UCSD-AML1 (cell line): ENCODE measurements at regions not wholly inside any gene's neighbourhood (a gene's known extent, or its start where the extent isn't known, plus 50 kb on each side); places are given as distances from the start of the nearest gene placed in this dataset.
"Not testable (repeated sequence)": the region's sequence is repeated elsewhere in the genome, so short reads cannot be mapped to it uniquely, and the experiment has no call there.

Experiments used
- DNase-seq: peaks from one replicate; lab custom pipeline; 2025; ENCODE audit not compliant: unreplicated experiment; lab: John Stamatoyannopoulos, UW

DNA sequence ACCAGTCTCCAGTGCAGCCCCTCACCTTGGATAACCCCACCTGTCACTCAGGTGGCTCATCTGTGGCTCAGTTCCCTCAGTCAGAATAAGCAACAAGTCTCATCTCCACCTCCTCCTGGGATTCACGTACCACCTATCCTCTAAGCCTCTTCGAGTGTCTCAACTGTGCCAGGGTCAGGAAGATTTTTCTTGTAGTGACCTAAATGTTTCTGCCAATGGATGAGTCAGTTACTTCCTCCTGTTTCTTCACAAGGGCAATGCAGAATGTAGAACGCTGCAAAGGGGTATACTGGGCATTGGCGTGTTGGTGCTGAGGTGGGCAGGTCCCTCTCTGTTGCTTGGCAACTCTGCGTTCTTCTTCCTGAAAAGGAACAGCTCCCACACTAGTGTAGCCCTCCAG, 213.3 kb upstream of the CXCR4 start:
- DNase-seq: no peak

DNA sequence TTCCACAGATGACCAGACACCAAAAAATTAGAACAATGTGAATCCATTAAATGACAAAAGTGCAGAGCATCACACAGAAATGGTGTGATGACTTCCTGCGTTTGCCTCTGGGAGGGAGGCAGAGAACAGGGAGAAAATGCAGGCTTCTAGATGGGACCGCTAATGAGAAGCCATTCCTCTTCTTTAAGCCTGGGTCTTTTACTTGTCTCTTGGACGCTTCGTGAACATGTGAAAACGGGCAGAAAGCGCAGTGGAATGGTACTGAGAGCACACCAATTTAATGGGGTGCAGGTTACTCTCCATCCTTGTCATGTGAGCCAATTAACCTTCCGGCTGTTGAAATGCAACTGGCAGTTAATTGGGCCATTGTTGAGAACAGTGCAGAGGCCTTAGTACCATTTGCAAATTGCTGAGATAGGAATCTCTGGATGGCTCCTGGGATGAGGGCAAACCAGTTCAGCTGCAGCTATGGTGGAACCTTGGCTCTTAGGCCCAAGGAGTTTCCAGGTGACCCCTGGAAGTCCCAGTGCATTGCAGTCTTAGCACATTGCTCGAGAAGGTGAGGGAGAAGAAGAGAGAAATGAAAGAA, 210.4 kb upstream of the CXCR4 start:
- no peak for DNase-seq

DNA sequence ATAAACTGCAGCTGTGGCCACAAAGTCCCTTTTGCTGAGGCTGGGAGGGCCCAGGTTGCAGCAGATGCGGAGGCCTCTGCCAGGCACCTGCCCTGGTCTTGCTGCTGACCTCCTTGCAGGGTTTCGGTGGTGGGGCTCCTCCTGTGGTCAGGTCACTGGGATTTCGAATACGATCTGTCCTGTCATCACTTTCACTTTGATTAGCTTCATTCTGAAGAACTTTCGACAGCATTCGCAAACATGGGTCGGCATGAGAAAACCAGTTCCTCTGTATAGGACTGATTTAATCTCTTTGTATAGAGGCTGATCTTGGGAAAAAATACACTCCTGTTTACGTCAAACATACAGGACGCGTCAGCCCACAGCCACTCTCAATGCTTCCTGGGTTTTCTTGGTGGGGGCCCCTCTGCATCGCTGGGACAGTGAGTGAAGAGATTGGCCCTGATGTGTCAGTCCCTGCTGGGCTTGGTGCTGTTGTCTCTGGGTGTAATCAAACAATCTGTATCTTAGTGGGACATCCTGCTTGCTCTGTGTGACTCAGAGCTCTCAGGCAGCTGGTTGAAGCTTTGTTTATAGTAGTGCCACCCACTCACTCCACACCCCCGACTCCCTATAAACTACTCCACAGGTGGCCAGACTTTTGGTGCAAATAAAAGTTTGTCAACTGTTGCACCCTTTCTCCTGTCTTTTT, 209.4 kb upstream of the CXCR4 start:
- no peak for DNase-seq

DNA sequence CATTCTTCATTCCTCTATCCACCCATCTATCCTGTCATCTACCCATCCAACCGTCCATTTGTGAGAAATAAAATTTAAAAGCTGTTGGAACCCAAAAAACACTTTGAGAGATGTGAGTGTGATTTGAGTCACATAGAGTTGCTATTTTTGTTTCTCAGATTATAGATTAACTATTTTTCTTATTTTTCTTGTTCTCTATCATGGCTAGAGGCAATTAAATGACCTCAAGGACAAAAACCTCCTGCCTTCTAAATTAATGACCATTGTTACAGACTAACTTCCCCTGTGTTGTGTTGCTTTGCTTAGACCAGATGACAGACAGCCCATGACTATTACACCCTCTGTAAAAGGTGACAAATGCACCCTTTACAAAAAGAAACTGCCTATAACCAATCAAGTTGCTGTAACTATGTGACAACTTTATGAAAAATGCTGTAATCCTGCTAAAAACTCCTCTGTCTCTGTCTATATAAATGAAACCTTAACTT, 207.9 kb upstream of the CXCR4 start:
- no peak for DNase-seq

DNA sequence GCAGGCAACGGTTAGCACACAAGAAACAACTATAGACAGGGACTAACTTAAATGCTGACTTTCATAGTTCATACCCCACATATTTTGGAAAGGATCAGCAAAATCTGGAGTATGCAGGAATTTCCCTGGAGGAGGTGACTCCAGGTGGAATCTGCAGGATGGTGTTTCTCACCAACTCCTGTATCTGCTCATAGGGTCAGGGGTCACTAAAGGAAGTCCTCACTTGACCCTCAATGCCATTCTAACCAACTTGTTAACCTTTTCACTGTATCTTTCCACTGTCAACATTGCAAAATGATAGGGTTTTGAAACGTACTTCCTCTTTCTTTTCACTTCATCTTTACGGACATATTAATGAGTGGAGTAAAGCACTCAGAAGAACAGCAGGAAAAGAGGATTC, 207.0 kb upstream of the CXCR4 start:
- no peak for DNase-seq

DNA sequence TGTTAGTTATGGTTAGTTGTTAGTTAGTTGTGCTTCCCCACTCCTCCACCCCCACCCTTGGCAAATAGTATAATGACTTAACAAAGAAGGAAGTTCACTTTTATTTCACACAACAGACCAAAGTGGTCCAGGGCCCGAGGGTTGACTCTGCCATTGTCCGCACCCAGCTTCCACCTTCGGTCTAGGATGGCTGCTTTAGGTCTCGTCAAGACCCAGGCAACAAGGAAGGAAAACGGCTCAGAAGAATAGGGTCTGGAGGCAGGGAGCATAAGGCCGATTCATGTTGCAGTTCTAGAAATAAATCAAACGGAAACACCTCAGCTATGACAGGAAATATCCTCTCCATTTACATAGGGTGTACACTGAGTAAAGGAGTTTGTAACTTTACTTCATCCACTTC, 206.0 kb upstream of the CXCR4 start:
- DNase-seq: no peak

DNA sequence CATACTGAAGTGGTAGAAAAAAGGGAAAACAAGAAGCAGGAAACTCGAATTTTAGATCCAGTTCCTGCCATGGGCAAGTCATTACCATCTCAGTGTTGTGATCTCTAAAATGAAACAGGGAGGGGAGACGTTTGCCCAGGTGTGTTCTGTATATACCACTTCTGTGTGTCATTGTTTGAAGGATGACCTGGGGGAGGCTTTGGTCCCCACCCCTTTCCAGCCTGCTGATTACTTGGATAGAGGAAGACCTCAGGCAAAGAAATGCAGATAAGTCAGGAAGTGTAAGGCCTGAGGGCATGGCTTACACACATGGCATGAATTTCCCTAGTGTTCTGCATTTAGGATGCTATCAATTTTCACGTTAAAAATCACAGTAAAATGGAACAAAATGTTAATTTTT, 205.2 kb upstream of the CXCR4 start:
- no peak for DNase-seq

DNA sequence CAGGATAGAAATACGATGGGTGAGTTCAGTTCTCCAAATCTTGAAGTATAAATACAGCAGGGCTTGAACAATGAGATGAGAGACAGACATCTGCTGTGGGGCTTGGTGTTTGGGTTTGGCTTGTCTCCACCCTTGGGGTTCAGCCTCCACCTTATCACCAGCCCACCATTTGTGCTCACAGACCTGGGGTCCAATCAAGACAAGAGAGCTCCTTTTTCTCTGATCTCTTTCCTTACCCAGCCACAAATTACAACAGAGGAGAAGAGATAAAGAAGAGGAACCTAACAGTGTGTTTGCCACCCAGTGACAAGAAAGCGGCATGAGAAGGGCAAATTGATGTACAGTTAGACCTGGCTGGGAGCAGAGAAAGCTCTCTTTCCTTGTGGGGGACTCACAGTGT, 204.5 kb upstream of the CXCR4 start:
- no peak for DNase-seq

DNA sequence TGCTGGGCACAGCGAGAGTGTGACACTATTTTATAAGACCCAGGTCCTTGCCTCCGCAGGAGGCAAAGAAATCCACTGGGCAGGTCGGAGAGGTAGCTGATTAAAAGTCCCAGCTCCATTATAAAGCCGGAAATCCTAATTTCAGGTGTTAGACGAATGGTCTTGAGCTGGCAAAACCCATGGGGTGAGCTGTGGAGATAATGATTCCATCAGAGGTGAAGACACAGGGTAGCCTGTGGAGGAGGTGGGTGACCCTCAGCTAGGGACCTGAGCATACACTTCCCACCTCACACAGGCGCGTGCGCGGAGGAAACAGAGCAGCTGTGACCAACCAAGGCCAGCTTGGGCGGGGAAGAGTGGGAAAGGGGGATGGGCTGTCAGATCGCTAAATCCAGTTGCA, 201.7 kb upstream of the CXCR4 start:
- DNase-seq: no peak

DNA sequence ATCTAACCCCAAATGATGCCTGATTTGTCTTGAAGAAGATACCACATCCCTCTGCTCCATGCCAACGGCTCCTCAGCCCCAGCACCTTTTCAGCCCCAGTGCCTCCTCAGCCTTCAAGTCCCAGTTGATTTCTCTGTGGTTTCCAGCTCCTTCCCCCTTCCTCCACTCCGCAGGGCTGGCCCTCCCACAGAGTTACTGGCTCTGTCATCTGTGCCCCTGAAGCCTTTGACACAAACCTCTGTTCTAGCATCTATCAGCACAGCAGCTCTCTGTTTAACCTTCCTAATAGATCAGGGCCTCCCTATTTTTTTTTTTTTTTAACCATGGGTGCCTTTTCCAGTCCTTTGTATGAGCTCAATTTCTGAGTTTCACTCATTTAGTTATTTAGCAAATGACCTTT, 201.3 kb upstream of the CXCR4 start:
- DNase-seq: peak; percentile 18

DNA sequence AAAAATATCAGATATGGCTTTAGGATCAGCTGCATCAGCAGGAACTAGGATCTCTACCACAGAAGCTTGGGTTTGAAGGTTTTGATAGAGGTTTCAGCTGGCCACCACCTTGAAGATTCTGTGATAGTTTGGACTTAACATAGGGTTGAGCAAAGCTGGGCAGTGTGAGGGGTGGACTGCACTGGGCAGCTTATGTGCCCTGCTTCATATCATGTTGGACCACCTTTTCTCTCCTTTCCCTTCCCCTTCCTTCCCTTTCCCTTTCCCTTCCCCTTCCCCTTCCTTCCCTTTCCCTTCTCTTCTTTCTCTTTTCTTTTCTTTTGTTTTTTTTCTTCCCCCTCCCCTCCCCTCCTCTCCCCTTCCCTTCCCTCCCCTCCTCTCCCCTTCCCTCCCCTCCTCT, 196.3 kb upstream of the CXCR4 start:
- DNase-seq: no peak

DNA sequence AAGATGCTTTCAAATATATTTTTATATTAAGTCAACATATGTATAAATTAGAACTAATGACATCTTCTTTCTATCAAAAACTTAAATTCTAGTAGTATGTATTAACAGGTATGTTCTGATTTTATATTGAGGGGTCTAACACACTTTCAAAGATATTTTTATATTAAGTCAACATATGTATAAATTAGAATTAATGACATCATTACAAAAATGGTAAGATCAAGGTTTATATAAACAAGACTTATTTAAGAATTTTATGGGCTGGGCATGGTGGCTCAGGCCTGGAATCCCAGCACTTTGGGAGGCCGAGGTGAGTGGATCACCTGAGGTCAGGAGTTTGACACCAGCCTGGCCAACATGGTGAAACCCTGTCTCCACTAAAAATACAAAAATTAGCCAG, 194.6 kb upstream of the CXCR4 start:
- not testable (repeated sequence) for DNase-seq

DNA sequence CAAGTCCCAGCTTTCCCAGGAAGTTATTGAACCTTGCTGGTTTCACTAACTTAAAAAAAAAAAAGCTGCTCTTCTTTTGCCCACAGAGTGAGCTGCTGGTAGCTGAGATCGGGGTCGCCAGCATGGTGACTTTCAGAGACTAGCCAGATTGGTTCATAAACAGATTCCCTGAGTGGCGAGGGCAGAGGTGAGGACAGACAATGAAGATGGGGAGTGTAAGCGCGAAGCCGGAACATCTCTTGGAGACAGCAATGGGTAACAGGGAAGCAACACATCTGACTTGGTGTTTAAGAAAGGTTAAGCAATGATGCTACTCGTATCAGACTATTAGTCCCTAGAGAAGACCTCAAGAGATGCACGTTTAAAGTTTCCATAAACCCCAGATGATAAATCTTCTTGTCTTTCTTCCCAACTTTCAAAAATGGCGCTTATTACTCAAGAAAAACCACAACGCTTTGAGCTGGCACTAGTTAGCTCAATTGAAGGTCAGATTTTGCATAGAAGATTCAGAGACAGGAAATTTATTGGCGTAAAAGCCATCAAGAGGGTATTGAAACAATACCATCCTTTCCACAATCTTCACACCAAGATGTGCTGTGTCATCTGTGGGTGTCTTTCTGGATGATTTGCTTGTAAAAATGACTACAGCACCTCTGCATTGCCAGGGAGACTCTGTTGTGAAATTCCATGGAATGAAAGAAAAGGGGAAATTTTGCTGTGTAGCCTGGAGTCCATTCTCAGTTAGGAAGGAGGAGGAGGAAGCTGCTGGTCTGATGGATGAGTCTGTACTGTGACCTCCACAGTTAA, 193.1 kb upstream of the CXCR4 start:
- DNase-seq: no peak

DNA sequence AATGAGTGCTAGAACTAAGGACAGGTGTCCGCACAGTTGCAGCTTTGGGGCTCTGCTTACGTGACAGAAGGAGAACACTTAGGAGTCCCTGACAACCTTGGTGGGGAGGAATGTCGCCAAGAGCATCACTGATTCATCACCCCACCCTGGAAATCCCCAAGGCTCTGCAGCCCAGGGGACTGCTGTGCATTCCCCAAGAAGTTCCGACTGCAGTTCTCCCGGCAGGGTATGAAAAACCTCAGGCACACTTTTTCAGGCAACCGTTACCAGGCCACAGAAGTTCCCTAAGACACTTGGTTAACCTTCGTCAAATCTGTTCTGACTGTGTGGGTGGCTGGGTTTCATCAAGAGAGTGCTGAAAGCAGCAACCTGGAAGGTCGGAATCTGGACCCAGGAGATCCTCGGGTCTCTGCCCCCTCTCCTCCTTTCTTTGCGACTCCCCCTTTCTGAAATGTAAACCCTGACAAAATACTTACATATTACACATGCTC, 192.1 kb upstream of the CXCR4 start:
- DNase-seq: no peak

DNA sequence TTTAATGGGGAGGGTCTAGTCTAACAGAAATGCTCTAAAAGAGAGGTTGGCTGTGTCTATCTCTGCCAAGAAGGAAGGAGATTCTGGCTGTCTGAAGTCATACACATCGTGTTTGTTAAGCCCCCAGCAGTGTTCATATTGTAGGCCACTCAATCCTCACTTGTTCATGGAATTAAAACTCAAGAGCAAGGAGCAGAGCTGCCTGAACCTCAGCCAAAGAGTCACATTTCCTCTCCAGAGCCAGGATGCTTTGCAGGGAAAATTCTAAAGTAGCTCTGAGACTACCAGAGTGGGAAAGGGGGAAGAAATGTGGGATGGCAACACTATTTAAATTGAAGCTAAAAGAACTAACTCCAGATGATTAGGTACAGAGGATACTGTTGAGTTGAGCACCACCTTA, 190.7 kb upstream of the CXCR4 start:
- no peak for DNase-seq

DNA sequence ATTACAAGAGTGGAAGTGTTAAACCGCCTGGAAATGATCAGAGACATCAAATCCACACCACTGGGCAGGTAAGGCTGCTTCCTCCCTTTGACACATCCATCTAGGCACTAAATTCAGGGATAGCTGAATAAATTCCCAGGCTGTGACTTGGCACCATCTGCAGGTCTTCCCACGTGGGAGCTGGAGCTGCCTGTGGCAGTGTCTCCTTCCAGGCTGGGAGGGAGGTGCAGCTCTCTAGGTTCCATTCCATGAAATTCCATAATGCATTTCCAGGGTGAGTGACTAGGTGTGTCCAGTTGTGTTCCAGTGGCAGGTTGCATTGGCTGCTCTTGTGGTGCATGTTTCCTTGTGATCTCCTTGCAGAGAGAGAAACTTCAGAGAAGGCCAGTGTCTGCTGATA, 188.9 kb upstream of the CXCR4 start:
- DNase-seq: no peak

DNA sequence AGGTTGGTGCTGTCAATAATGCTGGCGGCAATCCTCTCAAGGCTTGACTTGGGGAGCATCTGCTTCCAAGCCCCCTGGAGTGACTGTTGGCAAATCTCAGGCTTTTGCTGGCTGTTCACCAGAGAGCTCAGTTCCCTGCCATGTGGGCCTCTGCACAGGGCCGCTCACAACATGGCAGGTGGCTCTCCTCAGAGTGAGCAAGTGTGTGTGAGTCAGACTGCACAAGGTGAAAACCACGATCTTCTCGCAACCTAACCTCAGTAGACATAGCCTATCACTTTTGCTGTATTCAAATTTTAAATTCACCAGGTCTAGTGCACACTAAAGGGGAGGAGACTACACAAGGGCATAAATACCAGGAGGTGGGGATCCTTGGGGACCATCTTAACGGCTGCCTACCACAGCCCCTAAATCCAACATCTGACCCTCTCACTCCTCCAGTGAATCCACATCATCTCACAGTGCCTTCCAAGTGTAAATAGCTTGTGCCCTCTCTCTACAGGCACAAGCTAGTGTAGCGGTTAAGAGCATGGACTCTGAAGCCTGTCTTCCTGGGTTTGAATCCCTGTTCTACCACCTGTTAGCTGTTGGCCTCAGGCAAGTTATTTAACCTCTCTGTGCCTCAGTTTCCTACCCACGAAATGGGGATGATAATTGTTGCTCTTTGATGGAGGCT, 187.7 kb upstream of the CXCR4 start:
- DNase-seq: no peak

DNA sequence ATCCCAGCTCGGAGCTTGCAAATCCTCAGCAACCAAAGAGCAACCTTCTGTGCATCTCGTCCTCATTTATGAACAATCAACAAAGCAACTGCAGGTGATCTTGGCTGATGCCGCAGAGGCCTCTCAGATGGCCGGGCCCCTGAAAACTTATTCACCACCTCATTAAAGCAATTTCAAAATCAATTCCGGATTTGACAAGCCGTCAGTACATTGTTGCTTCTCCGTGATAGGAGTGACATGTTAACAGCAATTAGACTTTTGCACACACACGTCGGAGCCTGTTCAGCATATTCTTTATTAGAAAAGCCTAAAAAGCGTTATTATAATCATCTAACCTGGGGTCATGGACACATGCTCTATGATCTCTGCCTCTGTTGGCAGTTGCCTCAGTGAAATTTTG, 183.1 kb upstream of the CXCR4 start:
- no peak for DNase-seq

DNA sequence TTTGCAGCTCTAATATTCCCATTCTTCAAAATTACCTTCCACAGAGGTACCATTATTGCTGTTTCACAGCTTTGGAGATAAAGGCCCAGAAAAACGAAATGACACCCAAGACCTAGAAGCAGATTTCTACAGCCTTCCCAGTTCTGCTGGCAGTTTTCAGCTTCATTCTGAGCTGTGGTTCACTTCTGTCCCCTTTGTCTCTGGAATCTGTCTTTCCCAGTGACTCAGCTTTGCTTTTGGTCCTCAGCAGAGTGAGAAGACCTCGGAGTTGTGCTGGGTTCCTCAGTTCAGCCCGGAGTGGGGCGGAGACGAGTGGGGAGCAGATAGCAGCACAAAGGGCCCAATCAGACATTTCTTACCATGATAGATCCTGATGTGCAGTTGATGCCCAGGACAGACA, 180.7 kb upstream of the CXCR4 start:
- no peak for DNase-seq

DNA sequence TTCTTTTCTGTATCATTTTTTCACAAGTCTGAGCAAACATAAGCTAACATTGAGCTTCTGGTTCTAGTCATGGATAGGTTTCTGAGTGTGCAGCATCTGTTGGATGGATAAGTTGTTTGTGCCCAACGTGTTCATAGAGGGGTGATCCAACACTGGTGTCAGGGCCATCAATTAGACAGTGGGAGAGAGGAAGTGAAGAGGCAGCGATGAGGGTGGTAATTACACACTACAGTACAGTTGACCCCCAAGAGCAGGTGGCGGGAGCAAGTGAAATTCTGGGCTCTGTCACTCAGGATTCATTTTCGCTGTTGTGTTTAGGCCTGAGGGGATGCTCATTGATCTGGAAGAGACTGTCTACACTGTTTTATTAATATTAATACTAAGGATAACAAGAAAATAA, 180.0 kb upstream of the CXCR4 start:
- no peak for DNase-seq

DNA sequence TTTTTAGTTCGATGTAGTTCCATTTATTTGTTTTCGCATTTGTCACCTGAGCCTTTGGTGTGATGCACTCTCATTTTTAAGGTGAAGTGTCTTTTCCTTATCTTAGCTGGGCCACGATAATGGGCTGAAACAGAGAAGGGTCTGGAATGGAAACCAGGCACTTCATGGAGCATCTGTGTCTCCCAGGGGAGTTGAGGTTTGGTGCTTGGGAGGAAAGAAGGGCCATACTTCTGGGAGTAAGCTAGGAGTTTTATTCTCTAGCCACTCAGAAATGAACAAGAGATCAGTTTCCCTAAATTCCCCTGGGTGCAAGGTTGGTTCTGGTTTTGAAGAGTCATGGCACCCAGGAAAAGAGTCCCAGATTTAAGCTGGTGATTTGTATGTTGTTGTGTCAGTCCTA, 179.4 kb upstream of the CXCR4 start:
- DNase-seq: no peak

DNA sequence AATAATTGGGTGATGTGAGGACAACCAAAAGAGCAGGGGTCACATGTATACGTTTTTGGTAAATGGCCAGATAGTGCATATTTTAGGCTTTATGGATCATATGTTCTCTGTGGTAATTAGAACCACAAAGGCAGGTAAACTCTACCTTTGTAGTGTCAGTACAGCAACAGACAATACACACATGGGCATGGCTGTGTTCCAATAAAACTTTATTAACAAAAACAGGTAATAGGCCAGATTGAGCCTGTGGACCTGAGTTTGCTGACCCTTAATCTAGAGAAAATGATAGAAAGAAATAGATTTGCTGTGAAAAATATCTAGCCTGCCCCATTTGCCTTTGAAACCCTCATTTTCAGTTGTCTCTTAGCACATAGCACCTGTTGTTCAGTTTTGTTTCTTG, 177.2 kb upstream of the CXCR4 start:
- DNase-seq: no peak
